ENCODE measurements at regions not wholly inside any gene's neighbourhood (a gene's known extent, or its start where the extent isn't known, plus 50 kb on each side); places are given as distances from the start of the nearest gene placed in this dataset.

DNA sequence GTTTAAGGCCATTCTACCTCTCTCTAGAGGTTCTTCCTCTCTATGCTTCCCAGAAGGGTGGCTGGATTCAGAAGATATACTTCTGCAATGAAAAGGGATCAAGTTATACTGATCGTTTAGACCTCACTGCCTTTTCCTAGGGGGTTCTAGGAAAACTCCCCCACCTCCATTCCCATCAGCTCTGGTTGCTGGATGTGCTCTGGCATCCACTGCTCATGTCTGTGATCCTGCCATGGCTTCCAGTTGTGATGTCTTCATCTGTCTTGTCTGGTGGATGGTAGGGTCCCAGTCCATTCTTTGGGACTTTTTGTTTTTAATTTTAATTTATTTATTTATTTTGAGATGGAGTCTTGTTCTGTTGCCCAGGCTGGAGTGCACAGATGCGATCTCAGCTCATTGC is 118.4 kb downstream of the BTBD3 start (continued):
- TF ChIP-seq REST (IDR thresholded peaks at IDR 0.05) = no peak
- TF ChIP-seq, protein P1, sequence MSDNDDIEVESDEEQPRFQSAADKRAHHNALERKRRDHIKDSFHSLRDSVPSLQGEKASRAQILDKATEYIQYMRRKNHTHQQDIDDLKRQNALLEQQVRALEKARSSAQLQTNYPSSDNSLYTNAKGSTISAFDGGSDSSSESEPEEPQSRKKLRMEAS (IDR thresholded peaks at IDR 0.05) = no peak

GRCh38 chr20:12037521-12037920 is 119.8 kb downstream of the BTBD3 start:
- Histone ChIP-seq H3K9ac (ENCODE audit: low read depth in 1 of 2, low read length in 2 of 2) (no peak overlapping the region), H3K9me3 (ENCODE audit: control insufficient read depth in 4 of 4, low read length in 3 of 4) (no peaks in the 10 kb centered on the region), H3K36me3 (ENCODE audit: control insufficient read depth in 4 of 4, insufficient read depth in 3 of 4, low read depth in 1 of 4, low read length in 3 of 4) (no peaks in the 10 kb centered on the region), H3K27me3 (ENCODE audit: control insufficient read depth in 4 of 4, insufficient read depth in 4 of 4, low read length in 3 of 4) (no peaks in the 10 kb centered on the region), H3K4me1 (ENCODE audit: control insufficient read depth in 4 of 4, insufficient read depth in 4 of 4, low read length in 3 of 4) (no peaks in the 10 kb centered on the region), H3K4me3 (ENCODE audit: low read depth in 1 of 3, low read length in 3 of 3) (no peak overlapping the region), H3K27ac (ENCODE audit: low read depth in 1 of 2, low read length in 2 of 2) (no peak overlapping the region)
- 75% methylated on average over 5 of the region's 5 CpGs for WGBS
- no peak for DNase-seq (ENCODE audit: low spot score)
- TF ChIP-seq RXRA (IDR thresholded peaks at IDR 0.05) = no peak
- no peak for TF ChIP-seq YY1 (IDR thresholded peaks at IDR 0.05)
- TF ChIP-seq TAF1 (conservative IDR thresholded peaks at IDR 0.05) = no peak

- no peaks in the 10 kb centered on the region for H3K9me3 ChIP-seq (ENCODE audit: control insufficient read depth in 4 of 4, low read length in 3 of 4)
- H3K4me3 ChIP-seq (ENCODE audit: low read depth in 1 of 3, low read length in 3 of 3) = no peak overlapping the region
- no peak overlapping the region for H3K9ac ChIP-seq (ENCODE audit: low read depth in 1 of 2, low read length in 2 of 2)
- H3K4me1 ChIP-seq (ENCODE audit: control insufficient read depth in 4 of 4, insufficient read depth in 4 of 4, low read length in 3 of 4) = no peaks in the 10 kb centered on the region
- no peaks in the 10 kb centered on the region for H3K27me3 ChIP-seq (ENCODE audit: control insufficient read depth in 4 of 4, insufficient read depth in 4 of 4, low read length in 3 of 4)
- H3K36me3 ChIP-seq (ENCODE audit: control insufficient read depth in 4 of 4, insufficient read depth in 3 of 4, low read depth in 1 of 4, low read length in 3 of 4) = no peaks in the 10 kb centered on the region
- TF ChIP-seq YY1 (IDR thresholded peaks at IDR 0.05) (no peak), HNF4A (conservative IDR thresholded peaks at IDR 0.05) (no peak), CTCF (IDR thresholded peaks at IDR 0.05; ENCODE audit: low read depth, low read length, missing input control) (no peak), ATF3 (IDR thresholded peaks at IDR 0.05) (no peak)
- TF ChIP-seq, protein P2, sequence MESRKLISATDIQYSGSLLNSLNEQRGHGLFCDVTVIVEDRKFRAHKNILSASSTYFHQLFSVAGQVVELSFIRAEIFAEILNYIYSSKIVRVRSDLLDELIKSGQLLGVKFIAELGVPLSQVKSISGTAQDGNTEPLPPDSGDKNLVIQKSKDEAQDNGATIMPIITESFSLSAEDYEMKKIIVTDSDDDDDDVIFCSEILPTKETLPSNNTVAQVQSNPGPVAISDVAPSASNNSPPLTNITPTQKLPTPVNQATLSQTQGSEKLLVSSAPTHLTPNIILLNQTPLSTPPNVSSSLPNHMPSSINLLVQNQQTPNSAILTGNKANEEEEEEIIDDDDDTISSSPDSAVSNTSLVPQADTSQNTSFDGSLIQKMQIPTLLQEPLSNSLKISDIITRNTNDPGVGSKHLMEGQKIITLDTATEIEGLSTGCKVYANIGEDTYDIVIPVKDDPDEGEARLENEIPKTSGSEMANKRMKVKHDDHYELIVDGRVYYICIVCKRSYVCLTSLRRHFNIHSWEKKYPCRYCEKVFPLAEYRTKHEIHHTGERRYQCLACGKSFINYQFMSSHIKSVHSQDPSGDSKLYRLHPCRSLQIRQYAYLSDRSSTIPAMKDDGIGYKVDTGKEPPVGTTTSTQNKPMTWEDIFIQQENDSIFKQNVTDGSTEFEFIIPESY (IDR thresholded peaks at IDR 0.05) = no peak
- DNase-seq (ENCODE audit: low spot score) = no peak
- 88% methylated on average over 7 of the region's 7 CpGs for WGBS
- no peak overlapping the region for H3K27ac ChIP-seq (ENCODE audit: low read depth in 1 of 2, low read length in 2 of 2)
Observed at GRCh38 chr20:12040261-12040660, 122.6 kb downstream of the BTBD3 start.
